ENCODE measurements at regions not wholly inside any gene's neighbourhood (a gene's known extent, or its start where the extent isn't known, plus 50 kb on each side); places are given as distances from the start of the nearest gene placed in this dataset.

- no peak overlapping the region for H3K27ac Mint-ChIP-seq (ENCODE audit: unreplicated experiment)
- no peaks in the 10 kb centered on the region for H3K36me3 ChIP-seq (ENCODE audit: insufficient read depth, low read length)
- no peaks in the 10 kb centered on the region for H3K36me3 Mint-ChIP-seq (ENCODE audit: low read depth, unreplicated experiment)
- no peak overlapping the region for H3K4me3 ChIP-seq (ENCODE audit: insufficient read depth, low read depth, low read length)
- no peak overlapping the region for H3K9ac ChIP-seq (ENCODE audit: low read length)
- no peaks in the 10 kb centered on the region for H4K20me1 ChIP-seq (ENCODE audit: insufficient read depth, low read length)
- peaks cover 15% of the 10 kb centered on the region for H3K4me1 ChIP-seq (ENCODE audit: insufficient read depth, low read length)
- H3K27me3 Mint-ChIP-seq (ENCODE audit: low read depth, unreplicated experiment), result no peaks in the 10 kb centered on the region
- TF ChIP-seq EZH2 (IDR thresholded peaks at IDR 0.05; ENCODE audit: insufficient read depth, low read length) (no peak), CTCF (IDR thresholded peaks at IDR 0.05; ENCODE audit: insufficient read depth, low read depth, low read length) (no peak)
- H2AFZ ChIP-seq (ENCODE audit: low read depth, low read length), result no peak overlapping the region
- H3K9me3 Mint-ChIP-seq (ENCODE audit: unreplicated experiment), result no peaks in the 10 kb centered on the region
- H3K4me2 ChIP-seq (ENCODE audit: low read length), result no peak overlapping the region
- H3K27me3 ChIP-seq (ENCODE audit: insufficient read depth, low read length), result no peaks in the 10 kb centered on the region
- no peaks in the 10 kb centered on the region for H3K9me3 ChIP-seq (ENCODE audit: insufficient read depth, low read depth, low read length)
- FAIRE-seq (no peak), DNase-seq (ENCODE audit: low read depth) (no peak)
- H3K4me3 Mint-ChIP-seq (ENCODE audit: unreplicated experiment), result no peak overlapping the region
- peaks cover 20% of the 10 kb centered on the region for H3K4me1 Mint-ChIP-seq (ENCODE audit: low read depth, unreplicated experiment)
- no peak overlapping the region for H3K27ac ChIP-seq (ENCODE audit: low read depth, low read length)
- no peaks in the 10 kb centered on the region for H3K79me2 ChIP-seq (ENCODE audit: insufficient read depth, low read length)
Observed at GRCh38 chr6:113445201-113445600, 411.9 kb upstream of the MARCKS start.

DNA sequence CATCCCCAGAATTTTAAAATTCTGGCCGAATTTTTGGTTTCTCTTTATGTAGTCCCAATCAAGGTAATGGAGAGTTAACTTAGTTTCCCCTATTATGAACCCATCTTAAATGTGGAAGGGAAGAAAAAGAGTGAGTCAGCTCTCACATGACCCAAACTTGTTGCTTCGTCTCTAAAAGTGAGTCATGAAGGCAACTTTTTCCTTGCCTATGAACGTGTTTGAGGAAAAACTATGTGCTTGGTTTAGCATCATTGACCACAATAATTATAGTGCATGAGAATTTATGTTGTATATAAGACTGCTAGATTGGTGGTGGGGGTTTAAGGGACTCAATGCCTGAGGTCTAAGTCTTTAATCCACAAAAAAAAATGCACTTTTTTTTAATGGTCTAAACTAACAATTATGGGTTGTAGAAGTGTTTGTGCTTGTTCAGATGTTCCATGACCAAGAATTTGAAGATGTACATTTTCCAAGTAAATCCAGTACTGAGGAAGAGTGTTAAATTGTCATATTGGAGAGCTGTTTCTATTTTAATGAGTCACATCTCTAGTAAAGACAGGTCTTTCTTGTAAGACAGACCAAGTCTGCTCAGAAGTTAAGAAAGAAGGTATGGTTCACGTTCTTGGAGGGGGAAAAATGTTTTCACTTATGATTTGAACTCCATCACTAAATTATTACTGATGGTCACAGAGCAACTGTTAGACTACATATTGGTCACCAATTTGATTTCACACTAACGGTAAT, 409.9 kb upstream of the MARCKS start:
- peaks cover 25% of the 10 kb centered on the region for H3K4me1 Mint-ChIP-seq (ENCODE audit: low read depth, unreplicated experiment)
- peak; percentile 95 for DNase-seq (ENCODE audit: low read depth)
- Histone ChIP-seq H2AFZ (ENCODE audit: low read depth, low read length) (no peak overlapping the region), H3K79me2 (ENCODE audit: insufficient read depth, low read length) (no peaks in the 10 kb centered on the region), H3K36me3 (ENCODE audit: insufficient read depth, low read length) (no peaks in the 10 kb centered on the region), H4K20me1 (ENCODE audit: insufficient read depth, low read length) (no peaks in the 10 kb centered on the region), H3K9me3 (ENCODE audit: insufficient read depth, low read depth, low read length) (no peaks in the 10 kb centered on the region), H3K4me2 (ENCODE audit: low read length) (peak overlapping the region; percentile 16), H3K4me1 (ENCODE audit: insufficient read depth, low read length) (peaks cover 16% of the 10 kb centered on the region), H3K9ac (ENCODE audit: low read length) (peak overlapping the region; percentile 32), H3K27ac (ENCODE audit: low read depth, low read length) (peak overlapping the region; percentile 80), H3K4me3 (ENCODE audit: insufficient read depth, low read depth, low read length) (no peak overlapping the region), H3K27me3 (ENCODE audit: insufficient read depth, low read length) (no peaks in the 10 kb centered on the region)
- H3K27me3 Mint-ChIP-seq (ENCODE audit: low read depth, unreplicated experiment), result no peaks in the 10 kb centered on the region
- no peak overlapping the region for H3K4me3 Mint-ChIP-seq (ENCODE audit: unreplicated experiment)
- TF ChIP-seq CTCF (IDR thresholded peaks at IDR 0.05; ENCODE audit: insufficient read depth, low read depth, low read length), result no peak
- TF ChIP-seq EZH2 (IDR thresholded peaks at IDR 0.05; ENCODE audit: insufficient read depth, low read length), result no peak
- peak overlapping the region; percentile 29 for H3K27ac Mint-ChIP-seq (ENCODE audit: unreplicated experiment)
- FAIRE-seq, result peak; percentile 97
- H3K36me3 Mint-ChIP-seq (ENCODE audit: low read depth, unreplicated experiment), result no peaks in the 10 kb centered on the region
- H3K9me3 Mint-ChIP-seq (ENCODE audit: unreplicated experiment), result no peaks in the 10 kb centered on the region

GRCh38 chr6:113449051-113449450, 408.1 kb upstream of the MARCKS start:
- Mint-ChIP-seq H3K36me3 (ENCODE audit: low read depth, unreplicated experiment) (no peaks in the 10 kb centered on the region), H3K27me3 (ENCODE audit: low read depth, unreplicated experiment) (peaks cover under 1% of the 10 kb centered on the region), H3K4me1 (ENCODE audit: low read depth, unreplicated experiment) (peaks cover 25% of the 10 kb centered on the region), H3K27ac (ENCODE audit: unreplicated experiment) (no peak overlapping the region), H3K4me3 (ENCODE audit: unreplicated experiment) (no peak overlapping the region), H3K9me3 (ENCODE audit: unreplicated experiment) (no peaks in the 10 kb centered on the region)
- H3K9ac ChIP-seq (ENCODE audit: low read length), result no peak overlapping the region
- H3K36me3 ChIP-seq (ENCODE audit: insufficient read depth, low read length), result no peaks in the 10 kb centered on the region
- no peaks in the 10 kb centered on the region for H3K27me3 ChIP-seq (ENCODE audit: insufficient read depth, low read length)
- no peaks in the 10 kb centered on the region for H3K9me3 ChIP-seq (ENCODE audit: insufficient read depth, low read depth, low read length)
- DNase-seq (ENCODE audit: low read depth), result peak; percentile 73
- peak overlapping the region; percentile 24 for H3K4me2 ChIP-seq (ENCODE audit: low read length)
- H2AFZ ChIP-seq (ENCODE audit: low read depth, low read length), result no peak overlapping the region
- no peak for FAIRE-seq
- H3K79me2 ChIP-seq (ENCODE audit: insufficient read depth, low read length), result no peaks in the 10 kb centered on the region
- H3K4me1 ChIP-seq (ENCODE audit: insufficient read depth, low read length), result peaks cover 16% of the 10 kb centered on the region
- no peaks in the 10 kb centered on the region for H4K20me1 ChIP-seq (ENCODE audit: insufficient read depth, low read length)
- no peak for TF ChIP-seq EZH2 (IDR thresholded peaks at IDR 0.05; ENCODE audit: insufficient read depth, low read length)
- TF ChIP-seq CTCF (IDR thresholded peaks at IDR 0.05; ENCODE audit: insufficient read depth, low read depth, low read length), result no peak
- H3K4me3 ChIP-seq (ENCODE audit: insufficient read depth, low read depth, low read length), result no peak overlapping the region
- peak overlapping the region; percentile 77 for H3K27ac ChIP-seq (ENCODE audit: low read depth, low read length)
